ENCODE measurements at regions not wholly inside any gene's neighbourhood (a gene's known extent, or its start where the extent isn't known, plus 50 kb on each side); places are given as distances from the start of the nearest gene placed in this dataset.

DNA sequence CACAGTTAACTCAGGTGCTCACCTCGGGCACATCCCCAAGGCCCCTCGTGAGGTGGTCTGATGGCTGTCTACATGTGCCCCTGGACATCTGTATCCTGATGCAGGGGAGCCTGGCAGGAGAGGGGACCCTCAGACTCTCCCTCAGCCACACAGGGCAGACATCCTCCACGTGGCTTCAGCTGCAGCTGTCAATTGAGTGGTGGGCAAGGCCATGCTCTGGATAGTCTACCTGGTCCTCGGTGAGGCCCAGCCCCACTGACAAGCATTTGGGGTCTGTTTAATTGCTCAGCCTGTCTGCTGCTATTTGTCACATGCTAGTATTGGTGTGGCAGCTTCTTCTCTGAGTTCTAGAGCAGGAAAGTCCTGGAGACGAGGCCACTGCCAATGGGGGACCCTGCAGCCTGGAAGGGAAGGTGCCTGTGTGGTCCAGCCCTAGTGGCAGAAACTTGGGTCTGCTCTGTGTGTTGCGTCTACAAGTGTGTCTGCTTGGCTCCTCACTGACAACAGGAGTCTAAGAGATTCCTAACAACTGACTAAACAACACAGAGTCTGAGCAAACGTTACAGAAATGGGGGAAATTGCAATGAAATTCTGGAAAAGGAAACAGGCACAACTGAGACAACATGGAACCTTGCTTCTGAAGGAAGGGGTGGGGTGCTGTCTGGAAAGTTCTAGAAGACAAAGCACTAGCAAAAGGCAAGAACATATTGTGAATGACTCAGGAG lies 59.3 kb upstream of the IGFBP3 start:
- Mint-ChIP-seq H3K36me3 (peaks cover 11% of the 10 kb centered on the region), H3K4me1 (peaks cover 20% of the 10 kb centered on the region), H3K9me3 (peaks cover 29% of the 10 kb centered on the region), H3K27ac (no peak overlapping the region; the same call in 1 of the 2 replicates), H3K4me3 (no peak overlapping the region), H3K27me3 (ENCODE audit: low read depth) (no peaks in the 10 kb centered on the region; the same call in 1 of the 2 replicates)
- CTCF ChIA-PET, result no interaction called here
- DNase-seq (ENCODE audit: low spot score), result no peak
- POLR2A ChIA-PET, result no interaction called here
- TF ChIP-seq ZNF671 (CRISPR knock-in tag; IDR thresholded peaks at IDR 0.05) (no peak), ZNF416 (CRISPR knock-in tag; IDR thresholded peaks at IDR 0.05) (no peak), FOXP1 (CRISPR knock-in tag; IDR thresholded peaks at IDR 0.05; ENCODE audit: borderline replicate concordance) (no peak), NFYB (CRISPR knock-in tag; conservative IDR thresholded peaks at IDR 0.05; ENCODE audit: low read depth) (no peak), SMAD3 (CRISPR knock-in tag; IDR thresholded peaks at IDR 0.05; ENCODE audit: borderline replicate concordance) (no peak), PRRX2 (CRISPR knock-in tag; IDR thresholded peaks at IDR 0.05) (no peak), NR2C2 (CRISPR knock-in tag; IDR thresholded peaks at IDR 0.05) (no peak)
- TF ChIP-seq, protein P1, sequence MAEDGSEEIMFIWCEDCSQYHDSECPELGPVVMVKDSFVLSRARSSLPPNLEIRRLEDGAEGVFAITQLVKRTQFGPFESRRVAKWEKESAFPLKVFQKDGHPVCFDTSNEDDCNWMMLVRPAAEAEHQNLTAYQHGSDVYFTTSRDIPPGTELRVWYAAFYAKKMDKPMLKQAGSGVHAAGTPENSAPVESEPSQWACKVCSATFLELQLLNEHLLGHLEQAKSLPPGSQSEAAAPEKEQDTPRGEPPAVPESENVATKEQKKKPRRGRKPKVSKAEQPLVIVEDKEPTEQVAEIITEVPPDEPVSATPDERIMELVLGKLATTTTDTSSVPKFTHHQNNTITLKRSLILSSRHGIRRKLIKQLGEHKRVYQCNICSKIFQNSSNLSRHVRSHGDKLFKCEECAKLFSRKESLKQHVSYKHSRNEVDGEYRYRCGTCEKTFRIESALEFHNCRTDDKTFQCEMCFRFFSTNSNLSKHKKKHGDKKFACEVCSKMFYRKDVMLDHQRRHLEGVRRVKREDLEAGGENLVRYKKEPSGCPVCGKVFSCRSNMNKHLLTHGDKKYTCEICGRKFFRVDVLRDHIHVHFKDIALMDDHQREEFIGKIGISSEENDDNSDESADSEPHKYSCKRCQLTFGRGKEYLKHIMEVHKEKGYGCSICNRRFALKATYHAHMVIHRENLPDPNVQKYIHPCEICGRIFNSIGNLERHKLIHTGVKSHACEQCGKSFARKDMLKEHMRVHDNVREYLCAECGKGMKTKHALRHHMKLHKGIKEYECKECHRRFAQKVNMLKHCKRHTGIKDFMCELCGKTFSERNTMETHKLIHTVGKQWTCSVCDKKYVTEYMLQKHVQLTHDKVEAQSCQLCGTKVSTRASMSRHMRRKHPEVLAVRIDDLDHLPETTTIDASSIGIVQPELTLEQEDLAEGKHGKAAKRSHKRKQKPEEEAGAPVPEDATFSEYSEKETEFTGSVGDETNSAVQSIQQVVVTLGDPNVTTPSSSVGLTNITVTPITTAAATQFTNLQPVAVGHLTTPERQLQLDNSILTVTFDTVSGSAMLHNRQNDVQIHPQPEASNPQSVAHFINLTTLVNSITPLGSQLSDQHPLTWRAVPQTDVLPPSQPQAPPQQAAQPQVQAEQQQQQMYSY (CRISPR knock-in tag; IDR thresholded peaks at IDR 0.05), result no peak
- TF ChIP-seq, protein P2, sequence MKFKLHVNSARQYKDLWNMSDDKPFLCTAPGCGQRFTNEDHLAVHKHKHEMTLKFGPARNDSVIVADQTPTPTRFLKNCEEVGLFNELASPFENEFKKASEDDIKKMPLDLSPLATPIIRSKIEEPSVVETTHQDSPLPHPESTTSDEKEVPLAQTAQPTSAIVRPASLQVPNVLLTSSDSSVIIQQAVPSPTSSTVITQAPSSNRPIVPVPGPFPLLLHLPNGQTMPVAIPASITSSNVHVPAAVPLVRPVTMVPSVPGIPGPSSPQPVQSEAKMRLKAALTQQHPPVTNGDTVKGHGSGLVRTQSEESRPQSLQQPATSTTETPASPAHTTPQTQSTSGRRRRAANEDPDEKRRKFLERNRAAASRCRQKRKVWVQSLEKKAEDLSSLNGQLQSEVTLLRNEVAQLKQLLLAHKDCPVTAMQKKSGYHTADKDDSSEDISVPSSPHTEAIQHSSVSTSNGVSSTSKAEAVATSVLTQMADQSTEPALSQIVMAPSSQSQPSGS (CRISPR knock-in tag; IDR thresholded peaks at IDR 0.05; ENCODE audit: borderline replicate concordance, low read depth), result no peak
- TF ChIP-seq, protein P3, sequence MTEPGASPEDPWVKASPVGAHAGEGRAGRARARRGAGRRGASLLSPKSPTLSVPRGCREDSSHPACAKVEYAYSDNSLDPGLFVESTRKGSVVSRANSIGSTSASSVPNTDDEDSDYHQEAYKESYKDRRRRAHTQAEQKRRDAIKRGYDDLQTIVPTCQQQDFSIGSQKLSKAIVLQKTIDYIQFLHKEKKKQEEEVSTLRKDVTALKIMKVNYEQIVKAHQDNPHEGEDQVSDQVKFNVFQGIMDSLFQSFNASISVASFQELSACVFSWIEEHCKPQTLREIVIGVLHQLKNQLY (CRISPR knock-in tag; IDR thresholded peaks at IDR 0.05), result no peak
- TF ChIP-seq, protein P4, sequence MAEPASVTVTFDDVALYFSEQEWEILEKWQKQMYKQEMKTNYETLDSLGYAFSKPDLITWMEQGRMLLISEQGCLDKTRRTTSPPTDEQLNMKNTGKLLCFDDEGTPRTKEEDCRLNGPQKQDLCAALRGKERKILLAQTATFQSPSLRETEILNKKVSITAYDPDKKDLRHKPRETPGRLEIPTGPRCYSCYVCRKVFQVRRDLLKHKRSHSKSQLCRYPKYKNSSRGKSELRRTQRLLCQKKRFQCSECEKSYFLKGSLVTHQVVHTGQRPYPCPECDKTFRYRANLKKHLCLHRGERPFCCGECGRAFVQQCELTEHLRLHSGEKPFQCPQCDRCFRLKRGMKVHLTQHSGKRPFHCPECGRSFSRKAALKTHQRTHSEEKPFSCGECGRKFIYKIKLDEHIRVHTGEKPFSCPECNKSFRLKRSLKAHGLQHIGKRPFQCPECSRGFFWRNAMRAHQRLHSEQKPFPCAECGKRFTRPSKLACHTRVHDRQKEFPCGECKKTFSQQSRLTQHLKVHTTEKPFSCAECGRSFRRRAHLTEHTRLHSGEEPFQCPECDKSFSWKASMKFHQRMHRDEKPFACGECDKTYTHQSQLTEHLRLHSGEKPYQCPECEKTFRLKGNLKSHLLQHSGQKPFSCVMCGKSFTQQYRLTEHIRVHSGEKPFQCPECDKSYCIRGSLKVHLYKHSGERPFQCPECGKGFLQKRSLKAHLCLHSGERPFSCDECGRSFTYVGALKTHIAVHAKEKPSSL (CRISPR knock-in tag; conservative IDR thresholded peaks at IDR 0.05), result no peak
- TF ChIP-seq, protein P5, sequence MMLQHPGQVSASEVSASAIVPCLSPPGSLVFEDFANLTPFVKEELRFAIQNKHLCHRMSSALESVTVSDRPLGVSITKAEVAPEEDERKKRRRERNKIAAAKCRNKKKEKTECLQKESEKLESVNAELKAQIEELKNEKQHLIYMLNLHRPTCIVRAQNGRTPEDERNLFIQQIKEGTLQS (CRISPR knock-in tag; conservative IDR thresholded peaks at IDR 0.05), result no peak
- TF ChIP-seq, protein P6, sequence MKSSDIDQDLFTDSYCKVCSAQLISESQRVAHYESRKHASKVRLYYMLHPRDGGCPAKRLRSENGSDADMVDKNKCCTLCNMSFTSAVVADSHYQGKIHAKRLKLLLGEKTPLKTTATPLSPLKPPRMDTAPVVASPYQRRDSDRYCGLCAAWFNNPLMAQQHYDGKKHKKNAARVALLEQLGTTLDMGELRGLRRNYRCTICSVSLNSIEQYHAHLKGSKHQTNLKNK (CRISPR knock-in tag; IDR thresholded peaks at IDR 0.05), result no peak
- TF ChIP-seq, protein P7, sequence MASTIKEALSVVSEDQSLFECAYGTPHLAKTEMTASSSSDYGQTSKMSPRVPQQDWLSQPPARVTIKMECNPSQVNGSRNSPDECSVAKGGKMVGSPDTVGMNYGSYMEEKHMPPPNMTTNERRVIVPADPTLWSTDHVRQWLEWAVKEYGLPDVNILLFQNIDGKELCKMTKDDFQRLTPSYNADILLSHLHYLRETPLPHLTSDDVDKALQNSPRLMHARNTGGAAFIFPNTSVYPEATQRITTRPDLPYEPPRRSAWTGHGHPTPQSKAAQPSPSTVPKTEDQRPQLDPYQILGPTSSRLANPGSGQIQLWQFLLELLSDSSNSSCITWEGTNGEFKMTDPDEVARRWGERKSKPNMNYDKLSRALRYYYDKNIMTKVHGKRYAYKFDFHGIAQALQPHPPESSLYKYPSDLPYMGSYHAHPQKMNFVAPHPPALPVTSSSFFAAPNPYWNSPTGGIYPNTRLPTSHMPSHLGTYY (CRISPR knock-in tag; IDR thresholded peaks at IDR 0.05), result no peak
- TF ChIP-seq, protein P8, sequence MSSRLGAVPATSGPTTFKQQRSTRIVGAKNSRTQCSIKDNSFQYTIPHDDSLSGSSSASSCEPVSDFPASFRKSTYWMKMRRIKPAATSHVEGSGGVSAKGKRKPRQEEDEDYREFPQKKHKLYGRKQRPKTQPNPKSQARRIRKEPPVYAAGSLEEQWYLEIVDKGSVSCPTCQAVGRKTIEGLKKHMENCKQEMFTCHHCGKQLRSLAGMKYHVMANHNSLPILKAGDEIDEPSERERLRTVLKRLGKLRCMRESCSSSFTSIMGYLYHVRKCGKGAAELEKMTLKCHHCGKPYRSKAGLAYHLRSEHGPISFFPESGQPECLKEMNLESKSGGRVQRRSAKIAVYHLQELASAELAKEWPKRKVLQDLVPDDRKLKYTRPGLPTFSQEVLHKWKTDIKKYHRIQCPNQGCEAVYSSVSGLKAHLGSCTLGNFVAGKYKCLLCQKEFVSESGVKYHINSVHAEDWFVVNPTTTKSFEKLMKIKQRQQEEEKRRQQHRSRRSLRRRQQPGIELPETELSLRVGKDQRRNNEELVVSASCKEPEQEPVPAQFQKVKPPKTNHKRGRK (CRISPR knock-in tag; IDR thresholded peaks at IDR 0.05; ENCODE audit: borderline replicate concordance), result no peak
- TF ChIP-seq, protein P9, sequence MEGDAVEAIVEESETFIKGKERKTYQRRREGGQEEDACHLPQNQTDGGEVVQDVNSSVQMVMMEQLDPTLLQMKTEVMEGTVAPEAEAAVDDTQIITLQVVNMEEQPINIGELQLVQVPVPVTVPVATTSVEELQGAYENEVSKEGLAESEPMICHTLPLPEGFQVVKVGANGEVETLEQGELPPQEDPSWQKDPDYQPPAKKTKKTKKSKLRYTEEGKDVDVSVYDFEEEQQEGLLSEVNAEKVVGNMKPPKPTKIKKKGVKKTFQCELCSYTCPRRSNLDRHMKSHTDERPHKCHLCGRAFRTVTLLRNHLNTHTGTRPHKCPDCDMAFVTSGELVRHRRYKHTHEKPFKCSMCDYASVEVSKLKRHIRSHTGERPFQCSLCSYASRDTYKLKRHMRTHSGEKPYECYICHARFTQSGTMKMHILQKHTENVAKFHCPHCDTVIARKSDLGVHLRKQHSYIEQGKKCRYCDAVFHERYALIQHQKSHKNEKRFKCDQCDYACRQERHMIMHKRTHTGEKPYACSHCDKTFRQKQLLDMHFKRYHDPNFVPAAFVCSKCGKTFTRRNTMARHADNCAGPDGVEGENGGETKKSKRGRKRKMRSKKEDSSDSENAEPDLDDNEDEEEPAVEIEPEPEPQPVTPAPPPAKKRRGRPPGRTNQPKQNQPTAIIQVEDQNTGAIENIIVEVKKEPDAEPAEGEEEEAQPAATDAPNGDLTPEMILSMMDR (IDR thresholded peaks at IDR 0.05), result no peak
- TF ChIP-seq, protein P10, sequence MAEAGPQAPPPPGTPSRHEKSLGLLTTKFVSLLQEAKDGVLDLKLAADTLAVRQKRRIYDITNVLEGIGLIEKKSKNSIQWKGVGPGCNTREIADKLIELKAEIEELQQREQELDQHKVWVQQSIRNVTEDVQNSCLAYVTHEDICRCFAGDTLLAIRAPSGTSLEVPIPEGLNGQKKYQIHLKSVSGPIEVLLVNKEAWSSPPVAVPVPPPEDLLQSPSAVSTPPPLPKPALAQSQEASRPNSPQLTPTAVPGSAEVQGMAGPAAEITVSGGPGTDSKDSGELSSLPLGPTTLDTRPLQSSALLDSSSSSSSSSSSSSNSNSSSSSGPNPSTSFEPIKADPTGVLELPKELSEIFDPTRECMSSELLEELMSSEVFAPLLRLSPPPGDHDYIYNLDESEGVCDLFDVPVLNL (CRISPR knock-in tag; IDR thresholded peaks at IDR 0.05; ENCODE audit: borderline replicate concordance, low read depth), result no peak
- ATAC-seq, result no peak
